ENCODE measurements at regions not wholly inside any gene's neighbourhood (a gene's known extent, or its start where the extent isn't known, plus 50 kb on each side); places are given as distances from the start of the nearest gene placed in this dataset.

GRCh38 chr13:70284371-70284770 is 176.1 kb upstream of the KLHL1 start:
- TF ChIP-seq CTCF (IDR thresholded peaks at IDR 0.05; ENCODE audit: poor library complexity) (no peak), EZH2 (IDR thresholded peaks at IDR 0.05; ENCODE audit: borderline replicate concordance) (no peak), EZH2phosphoT487 (IDR thresholded peaks at IDR 0.05; ENCODE audit: low read depth, severe bottlenecking, unreplicated experiment) (no peak)

Measured in hepatocyte (in vitro differentiated cells).